GM12878 (cell line): ENCODE measurements at regions not wholly inside any gene's neighbourhood (a gene's known extent, or its start where the extent isn't known, plus 50 kb on each side); places are given as distances from the start of the nearest gene placed in this dataset.

ENCODE experiments used
- ATAC-seq: fragments of 200-7000 bp; cut with Tn5 transposase; 3 replicates; pipeline ENCODE4 v1.9.1; 2020; ENCODE audit warnings: mild to moderate bottlenecking, moderate library complexity
- BruUV-seq: library from RNA; stranded (reverse); fragments of 400-500 nt; replicated peaks from 2 replicates; lab custom pipeline; 2021; lab: Mats Ljungman, UMichigan
- CTCF ChIA-PET: fragments of 300-600 bp; sonication (Branson Sonifier 250); formaldehyde crosslinking; extraction: SDS; loops from one replicate; lab custom pipeline; 2021; ENCODE audit warnings: inconsistent platforms; lab: Yijun Ruan, JAX
- POLR2A ChIA-PET: fragments of 350-600 bp; formaldehyde crosslinking; extraction: SDS; loops from one replicate; lab custom pipeline; 2021; ENCODE audit warnings: inconsistent platforms; lab: Charles Lee
- RAD21 ChIA-PET: fragments of 300-600 bp; sonication (Branson Sonifier 250); formaldehyde crosslinking; loops from one replicate; lab custom pipeline; 2023; ENCODE audit warnings: antibody characterized with exemption; ENCODE audit not compliant: unreplicated experiment; lab: Charles Lee
- SMC1A ChIA-PET: fragments of 300-600 bp; sonication (Branson Sonifier 250); formaldehyde crosslinking; loops from one replicate; lab custom pipeline; 2023; ENCODE audit not compliant: unreplicated experiment, uncharacterized antibody; lab: Charles Lee
- DNase-seq: peaks from one replicate; pipeline ENCODE4 v3.0.0-alpha.2; 2011; ENCODE audit warnings: low read depth, low spot score
- FAIRE-seq: peaks from 3 replicates; lab custom pipeline; 2011; peaks lifted over from hg19 to GRCh38; lab: Jason Lieb, UNC
- H2AFZ ChIP-seq: 2 replicates; pipeline ENCODE4 v1.6.0; 2011; ENCODE audit warnings: low read depth, low read length, control low read depth; ENCODE audit not compliant: control insufficient read depth
- H3K27ac ChIP-seq: 2 replicates; pipeline ENCODE4 v1.5.1; 2011; ENCODE audit warnings: control low read depth; ENCODE audit not compliant: control insufficient read depth, insufficient read depth
- H3K27me3 ChIP-seq, 2 experiments: replicated peaks in 1 of 2; 2 replicates each; pipeline versions ENCODE4 v1.6.0 to v1.6.1; 2011; ENCODE audit warnings: low read length in 1 of 2; ENCODE audit not compliant: control insufficient read depth in 2 of 2, insufficient read depth in 2 of 2
- H3K36me3 ChIP-seq, 2 experiments: 2 replicates each; pipeline ENCODE4 v1.5.1; 2011; ENCODE audit warnings: low read length in 1 of 2; ENCODE audit not compliant: control insufficient read depth in 2 of 2, insufficient read depth in 2 of 2
- H3K4me1 ChIP-seq: 2 replicates; pipeline ENCODE4 v1.6.1; 2011; ENCODE audit warnings: mild to moderate bottlenecking, low read length, moderate library complexity, mixed read lengths; ENCODE audit not compliant: control insufficient read depth, insufficient read depth
- H3K4me2 ChIP-seq: 2 replicates; pipeline ENCODE4 v1.6.0; 2011; ENCODE audit warnings: control low read depth; ENCODE audit not compliant: control insufficient read depth, insufficient read depth
- H3K4me3 ChIP-seq: fragments of 200-600 bp; sonication (generic); 2 replicates; pipeline ENCODE4 v1.5.1; 2016
- H3K79me2 ChIP-seq: 2 replicates; pipeline ENCODE4 v1.6.0; 2011; ENCODE audit warnings: low read length; ENCODE audit not compliant: control insufficient read depth, insufficient read depth
- H3K9ac ChIP-seq: 2 replicates; pipeline ENCODE4 v1.8.0; 2011; ENCODE audit warnings: low read length, control low read depth, mixed read lengths; ENCODE audit not compliant: control insufficient read depth, insufficient read depth
- H3K9me3 ChIP-seq: replicated peaks from 3 replicates; pipeline ENCODE4 v1.5.1; 2011; ENCODE audit warnings: mild to moderate bottlenecking, low read length; ENCODE audit not compliant: control insufficient read depth, insufficient read depth
- H4K20me1 ChIP-seq: 2 replicates; pipeline ENCODE4 v1.6.0; 2011; ENCODE audit not compliant: control insufficient read depth, insufficient read depth
- EGR1 ChIP-seq, 2 experiments: IDR thresholded peaks; 1 replicate in 1 of 2; 2 replicates in 1 of 2; pipeline ENCODE4 v1.6.1; 2011 to 2012; ENCODE audit warnings: low read depth in 2 of 2, low read length in 2 of 2, borderline replicate concordance in 1 of 2, mild to moderate bottlenecking in 1 of 2, moderate library complexity in 1 of 2
- MLLT1 ChIP-seq: fragments of 450-650 bp; IDR thresholded peaks from 2 replicates; pipeline ENCODE4 v1.6.1; 2016; ENCODE audit warnings: mild to moderate bottlenecking
- NFIC ChIP-seq: IDR thresholded peaks from 2 replicates; pipeline ENCODE4 v1.6.1; 2012; ENCODE audit warnings: low read depth, mild to moderate bottlenecking, inconsistent platforms, low read length, moderate library complexity
- NRF1 ChIP-seq: conservative IDR thresholded peaks from 2 replicates; pipeline ENCODE4 v1.6.1; 2011; ENCODE audit warnings: mild to moderate bottlenecking, low read depth, low read length, improper control_type of control experiment
- PAX5 ChIP-seq: IDR thresholded peaks from 2 replicates; pipeline ENCODE4 v1.6.1; 2011; ENCODE audit warnings: low read depth, low read length, borderline replicate concordance
- POLR2A ChIP-seq: IDR thresholded peaks from 2 replicates; pipeline ENCODE4 v1.6.1; 2011; ENCODE audit warnings: low read depth, mild to moderate bottlenecking, low read length
- RUNX3 ChIP-seq: IDR thresholded peaks from 2 replicates; pipeline ENCODE4 v1.6.1; 2012; ENCODE audit warnings: low read length, inconsistent platforms
- SP1 ChIP-seq: IDR thresholded peaks from one replicate; pipeline ENCODE4 v1.6.1; 2011; ENCODE audit warnings: low read depth, low read length
- SPI1 ChIP-seq: IDR thresholded peaks from 2 replicates; pipeline ENCODE4 v1.6.1; 2011; ENCODE audit warnings: low read depth, mild to moderate bottlenecking, low read length, moderate library complexity, borderline replicate concordance; ENCODE audit not compliant: insufficient read depth
- SREBF2 ChIP-seq: IDR thresholded peaks from 2 replicates; pipeline ENCODE4 v1.6.1; 2012; ENCODE audit warnings: mild to moderate bottlenecking, low read length
- WGBS: methylation state at CpG from one replicate; pipeline ENCODE4 v1.1.6; 2016; ENCODE audit warnings: low lambda C conversion rate; ENCODE audit not compliant: insufficient replicate concordance, insufficient coverage; ENCODE audit errors: missing lambda C conversion rate; 5-methylcytosine and 5-hydroxymethylcytosine counted together
- in situ Hi-C: fragments of 300-500 bp; cut with MboI; formaldehyde crosslinking; loops from 9 replicates; pipeline ENCODE4 v1.14.3; 2018; ENCODE audit warnings: mixed read lengths
- intact Hi-C: fragments of 100-400 bp; cut with micrococcal nuclease; formaldehyde crosslinking; loops from one replicate; pipeline ENCODE4 v1.14.2; 2022; ENCODE audit not compliant: unreplicated experiment

DNA sequence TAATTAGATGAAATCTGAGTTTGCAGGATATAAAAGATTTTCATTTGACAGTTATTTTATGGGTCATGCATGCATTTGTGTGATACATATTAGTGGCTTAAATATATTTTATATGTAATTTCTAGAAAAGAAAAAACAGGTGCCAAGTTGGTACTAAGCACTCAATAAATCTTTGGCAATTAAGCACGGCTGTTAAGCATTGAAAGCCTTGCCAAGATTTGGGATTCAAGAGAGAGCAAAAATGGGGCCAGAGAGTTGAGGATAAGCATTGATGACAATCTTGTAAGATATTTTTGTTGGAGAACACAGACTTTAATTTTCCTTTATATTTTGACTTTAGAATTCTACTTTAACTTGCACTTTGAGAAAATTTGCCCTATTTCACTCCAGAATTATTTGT lies 249.8 kb upstream of the MAD2L1 start:
- SMC1A ChIA-PET, result no interaction called here

DNA sequence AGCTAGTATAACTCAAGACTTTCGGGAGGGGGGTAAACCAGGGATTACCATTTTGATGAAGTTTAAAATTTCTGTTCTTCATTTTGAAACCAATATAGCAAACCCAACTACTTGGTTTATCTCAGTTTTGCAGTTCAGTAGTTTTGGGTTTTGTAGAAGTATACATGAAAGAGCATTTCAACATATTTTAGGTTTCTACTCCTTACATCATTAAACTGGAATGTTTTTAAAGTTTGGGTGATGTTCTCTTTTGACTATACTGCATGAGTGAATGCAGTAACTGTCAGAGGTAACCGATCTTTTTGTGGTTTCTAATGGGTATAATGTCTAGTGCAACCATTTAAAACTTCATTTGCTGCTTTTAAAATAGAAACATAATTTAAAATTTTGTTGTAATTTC lies 248.3 kb upstream of the MAD2L1 start:
- WGBS, result 0% methylated on average over 2 of the region's 2 CpGs
- ChIA-PET POLR2A (no interaction called here), CTCF (no interaction called here), RAD21 (no interaction called here), SMC1A (interaction anchor here (1.8 kb wide), 1 partner anchor 9 kb away, joined by 4 read pairs; no protein-coding TSS in a partner anchor)
- Histone ChIP-seq H3K79me2 (no peaks in the 10 kb centered on the region), H3K9ac (no peak overlapping the region), H3K4me1 (no peaks in the 10 kb centered on the region), H3K4me2 (no peak overlapping the region), H3K36me3 (no peaks in the 10 kb centered on the region), H3K27ac (no peak overlapping the region), H2AFZ (no peak overlapping the region), H4K20me1 (no peaks in the 10 kb centered on the region), H3K9me3 (no peaks in the 10 kb centered on the region), H3K27me3 (no peaks in the 10 kb centered on the region), H3K4me3 (no peak overlapping the region)
- intact Hi-C loops, result no loop called here
- FAIRE-seq (no peak), ATAC-seq (peak; percentile 32; the same call in 2 of the 3 replicates), DNase-seq (no peak)
- BruUV-seq, result no TSS peak
- in situ Hi-C loops, result no loop called here
- TF ChIP-seq RUNX3 (peak; percentile 41; the same call in 1 of the 2 replicates), MLLT1 (no peak), NFIC (peak; percentile 45; the same call in 1 of the 2 replicates)

More for the DNA sequence above, 249.8 kb upstream of the MAD2L1 start:
- Histone ChIP-seq H3K4me2 (no peak overlapping the region), H3K4me3 (no peak overlapping the region), H3K36me3 (no peaks in the 10 kb centered on the region), H4K20me1 (no peaks in the 10 kb centered on the region), H3K27me3 (no peaks in the 10 kb centered on the region), H2AFZ (no peak overlapping the region), H3K4me1 (no peaks in the 10 kb centered on the region), H3K27ac (no peak overlapping the region), H3K9ac (no peak overlapping the region), H3K79me2 (no peaks in the 10 kb centered on the region), H3K9me3 (no peaks in the 10 kb centered on the region)
- TF ChIP-seq POLR2A, result no peak
- TF ChIP-seq EGR1 (IDR thresholded peaks at IDR 0.05; ENCODE audit: borderline replicate concordance in 1 of 2, low read depth in 2 of 2, low read length in 2 of 2), result no peak
- no peak for TF ChIP-seq PAX5
- no peak for TF ChIP-seq SREBF2
- no peak for TF ChIP-seq SP1
- no peak for TF ChIP-seq SPI1
- TF ChIP-seq NRF1, result no peak
- intact Hi-C loops, result no loop called here
- RAD21 ChIA-PET, result no interaction called here
- POLR2A ChIA-PET, result no interaction called here
- CTCF ChIA-PET, result no interaction called here
- ATAC-seq (no peak), DNase-seq (no peak), FAIRE-seq (no peak)
- 0% methylated on average over 1 of the region's 1 CpG for WGBS
- no TSS peak for BruUV-seq
- in situ Hi-C loops, result no loop called here
